CD4-positive, CD25-positive, alpha-beta regulatory T cell (primary cell): ENCODE measurements at regions not wholly inside any gene's neighbourhood (a gene's known extent, or its start where the extent isn't known, plus 50 kb on each side); places are given as distances from the start of the nearest gene placed in this dataset.
A peak's percentile ranks its signal among the peaks of the same experiment; 100 is the strongest.

Source experiments
- ATAC-seq, 2 donors: fragments of 150-1000 bp; cut with Tn5 transposase; one replicate each; pipeline ENCODE4 v1.10.0; 2021; ENCODE audit warnings: low read depth in 2 of 2, moderate number of reproducible peaks in 2 of 2, moderate library complexity in 1 of 2
- DNase-seq, 3 donors: peaks; one replicate each; pipeline versions ENCODE4 v3.0.0 to v3.0.0-alpha.2; 2012 to 2022; ENCODE audit warnings: mixed read lengths in 1 of 3
- H3K27ac ChIP-seq: one replicate; pipeline ENCODE4 v1.7.0; 2013; ENCODE audit warnings: mild to moderate bottlenecking, low read length; ENCODE audit not compliant: insufficient read depth, poor library complexity, severe bottlenecking
- H3K27me3 ChIP-seq: one replicate; pipeline ENCODE4 v1.7.0; 2013; ENCODE audit warnings: low read length; ENCODE audit not compliant: control insufficient read depth, insufficient read depth
- H3K36me3 ChIP-seq: one replicate; pipeline ENCODE4 v1.7.0; 2013; ENCODE audit warnings: mild to moderate bottlenecking, low read length, moderate library complexity; ENCODE audit not compliant: control insufficient read depth, insufficient read depth
- H3K4me1 ChIP-seq: 2 replicates; pipeline ENCODE4 v1.7.0; 2013; ENCODE audit warnings: mild to moderate bottlenecking, low read length; ENCODE audit not compliant: insufficient read depth, control insufficient read depth, poor library complexity, severe bottlenecking
- H3K4me3 ChIP-seq: one replicate; pipeline ENCODE4 v1.7.0; 2013; ENCODE audit warnings: low read depth, mild to moderate bottlenecking, low read length, moderate library complexity
- H3K9me3 ChIP-seq, 2 experiments: 1 replicate in 1 of 2; 2 replicates in 1 of 2; pipeline ENCODE4 v1.7.0; 2013; ENCODE audit warnings: low read length in 2 of 2, mild to moderate bottlenecking in 1 of 2, moderate library complexity in 1 of 2; ENCODE audit not compliant: control insufficient read depth in 2 of 2
- H3K27ac Mint-ChIP-seq, 3 donors: one replicate each; pipeline ENCODE4 v1.8.0; 2020 to 2022; ENCODE audit warnings: mild to moderate bottlenecking in 3 of 3, mixed read lengths in 3 of 3, moderate library complexity in 2 of 3
- H3K27me3 Mint-ChIP-seq: one replicate; pipeline ENCODE4 v1.8.0; 2022; ENCODE audit warnings: mild to moderate bottlenecking, mixed read lengths
- H3K36me3 Mint-ChIP-seq: one replicate; pipeline ENCODE4 v1.8.0; 2020; ENCODE audit warnings: mixed read lengths
- H3K4me1 Mint-ChIP-seq, 4 donors: one replicate each; pipeline ENCODE4 v1.8.0; 2020 to 2022; ENCODE audit warnings: mixed read lengths in 4 of 4, mild to moderate bottlenecking in 1 of 4
- H3K4me3 Mint-ChIP-seq, 4 donors: one replicate each; pipeline ENCODE4 v1.8.0; 2020 to 2022; ENCODE audit warnings: mild to moderate bottlenecking in 4 of 4, mixed read lengths in 4 of 4, moderate library complexity in 3 of 4
- H3K9me3 Mint-ChIP-seq, 7 donors: one replicate each; pipeline ENCODE4 v1.8.0; 2020 to 2022; ENCODE audit warnings: mixed read lengths in 7 of 7, mild to moderate bottlenecking in 3 of 7, moderate library complexity in 2 of 7

DNA sequence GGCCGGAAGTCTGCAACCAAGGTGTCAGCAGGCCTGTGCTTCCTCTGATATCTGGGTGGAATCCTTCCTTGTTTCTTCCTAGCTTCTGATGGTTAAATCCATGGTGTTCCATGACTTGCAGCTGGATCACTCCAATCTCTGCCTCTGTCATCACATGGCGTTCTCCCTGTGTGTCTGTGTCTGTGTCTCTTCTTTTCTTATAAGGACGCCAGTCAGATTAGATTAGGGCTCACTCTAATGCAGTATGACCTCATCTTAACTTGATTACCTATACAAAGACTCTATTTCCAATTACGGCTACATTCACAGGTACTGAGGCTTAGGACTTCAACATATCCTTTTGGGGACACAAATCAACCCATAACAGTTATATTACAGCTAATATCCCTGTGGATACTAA, 70.3 kb upstream of the FAM3C start:
- peaks cover 2% of the 10 kb centered on the region for H3K27me3 ChIP-seq
- Mint-ChIP-seq H3K9me3 (no peaks in the 10 kb centered on the region), H3K4me1 (no peaks in the 10 kb centered on the region), H3K36me3 (peaks cover 4% of the 10 kb centered on the region), H3K27ac (peak overlapping the region in 1 of 3 donors; percentile 60), H3K27me3 (peaks cover 8% of the 10 kb centered on the region), H3K4me3 (no peak overlapping the region)
- H3K9me3 ChIP-seq: no peaks in the 10 kb centered on the region
- H3K4me1 ChIP-seq: no peaks in the 10 kb centered on the region
- H3K36me3 ChIP-seq: no peaks in the 10 kb centered on the region
- DNase-seq (no peak), ATAC-seq (no peak)
- H3K27ac ChIP-seq: no peak overlapping the region
- H3K4me3 ChIP-seq: no peak overlapping the region

DNA sequence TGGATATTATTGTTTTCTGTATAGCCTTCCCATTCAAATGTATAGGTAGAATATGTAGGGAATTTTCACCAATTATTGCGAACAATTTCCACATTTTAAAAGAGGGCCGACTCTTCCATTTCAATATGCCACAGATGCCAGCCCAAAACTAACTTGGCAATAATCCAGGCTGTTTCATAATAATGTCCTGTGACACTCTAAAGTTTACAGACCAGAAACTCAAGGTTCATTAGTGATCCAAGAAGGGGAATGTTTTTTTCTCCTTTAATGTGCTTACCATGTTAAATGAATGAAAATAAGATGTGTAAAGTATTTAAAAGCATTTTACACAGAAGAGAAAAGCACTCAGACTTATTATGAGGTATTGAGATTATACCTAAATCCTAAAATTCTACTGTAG, 63.0 kb upstream of the FAM3C start:
- Histone ChIP-seq H3K27me3 (peaks cover 2% of the 10 kb centered on the region), H3K4me1 (no peaks in the 10 kb centered on the region), H3K36me3 (no peaks in the 10 kb centered on the region), H3K27ac (no peak overlapping the region), H3K9me3 (no peaks in the 10 kb centered on the region), H3K4me3 (no peak overlapping the region)
- no peak for ATAC-seq
- no peak overlapping the region for H3K27ac Mint-ChIP-seq
- no peaks in the 10 kb centered on the region for H3K36me3 Mint-ChIP-seq
- no peak for DNase-seq
- no peak overlapping the region for H3K4me3 Mint-ChIP-seq
- no peaks in the 10 kb centered on the region for H3K4me1 Mint-ChIP-seq
- no peaks in the 10 kb centered on the region for H3K9me3 Mint-ChIP-seq
- peaks cover 24% of the 10 kb centered on the region for H3K27me3 Mint-ChIP-seq

DNA sequence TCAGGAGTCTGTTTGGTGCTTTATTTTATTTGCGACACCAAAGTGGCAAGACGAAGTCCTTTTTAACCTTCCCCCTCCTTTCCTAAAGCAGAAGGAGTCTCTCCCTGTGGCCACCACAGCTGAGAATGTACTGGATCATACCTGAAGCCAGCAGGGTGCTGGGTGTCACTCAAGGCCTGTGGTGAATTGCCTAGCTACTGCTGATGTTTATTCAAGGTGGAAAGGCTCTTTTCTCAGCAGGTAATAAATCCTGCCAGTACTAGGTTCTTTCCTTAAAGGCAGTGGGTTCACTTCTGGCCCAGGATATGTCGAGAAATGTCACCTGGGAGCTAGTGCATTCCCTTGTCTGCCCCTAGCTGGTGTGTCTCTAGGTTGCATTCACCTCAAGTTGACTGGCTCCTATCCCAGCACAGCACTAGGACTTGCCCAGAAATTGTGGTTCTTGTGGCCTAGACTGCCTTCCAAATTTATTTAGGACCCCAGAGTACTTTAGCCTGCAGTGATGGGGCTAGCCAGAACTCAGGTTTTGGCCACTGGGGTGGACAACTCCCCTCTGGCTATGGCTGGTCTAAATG, 60.8 kb upstream of the FAM3C start:
- no peak for DNase-seq
- Mint-ChIP-seq H3K4me1 (no peaks in the 10 kb centered on the region), H3K27me3 (peaks cover 24% of the 10 kb centered on the region), H3K27ac (no peak overlapping the region), H3K4me3 (no peak overlapping the region), H3K9me3 (peaks cover 0 to 4% (median 0%) of the 10 kb centered on the region in 7 donors), H3K36me3 (no peaks in the 10 kb centered on the region)
- Histone ChIP-seq H3K9me3 (no peaks in the 10 kb centered on the region), H3K27ac (no peak overlapping the region), H3K27me3 (no peaks in the 10 kb centered on the region), H3K36me3 (no peaks in the 10 kb centered on the region), H3K4me1 (no peaks in the 10 kb centered on the region), H3K4me3 (no peak overlapping the region)
- ATAC-seq: no peak

DNA sequence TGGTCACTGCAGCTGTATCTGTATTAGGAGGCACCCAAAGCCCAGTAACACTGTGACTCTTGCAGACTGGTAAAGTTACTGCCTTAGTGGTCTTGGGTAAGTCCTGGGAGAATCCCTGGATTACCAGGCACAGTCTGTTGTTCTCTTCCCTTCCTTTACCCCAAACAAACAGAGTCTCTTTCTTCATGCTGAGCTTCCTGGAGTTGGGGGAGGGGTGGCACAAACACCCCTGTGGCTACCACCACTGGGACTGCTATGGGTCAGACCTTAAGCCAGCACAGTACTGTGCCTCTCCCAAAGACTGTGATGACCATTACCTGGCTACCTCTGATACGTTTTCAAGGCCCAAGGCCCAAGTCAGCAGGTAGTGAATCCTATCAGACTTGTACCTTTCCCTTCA, 59.9 kb upstream of the FAM3C start:
- no peak overlapping the region for H3K27ac Mint-ChIP-seq
- peaks cover 21% of the 10 kb centered on the region for H3K27me3 Mint-ChIP-seq
- H3K4me3 Mint-ChIP-seq: no peak overlapping the region
- ATAC-seq (no peak), DNase-seq (no peak)
- peaks cover 0 to 6% (median 0%) of the 10 kb centered on the region in 7 donors for H3K9me3 Mint-ChIP-seq
- no peaks in the 10 kb centered on the region for H3K36me3 Mint-ChIP-seq
- Histone ChIP-seq H3K27ac (no peak overlapping the region), H3K27me3 (no peaks in the 10 kb centered on the region), H3K9me3 (no peaks in the 10 kb centered on the region), H3K36me3 (no peaks in the 10 kb centered on the region), H3K4me3 (no peak overlapping the region), H3K4me1 (no peaks in the 10 kb centered on the region)
- no peaks in the 10 kb centered on the region for H3K4me1 Mint-ChIP-seq

DNA sequence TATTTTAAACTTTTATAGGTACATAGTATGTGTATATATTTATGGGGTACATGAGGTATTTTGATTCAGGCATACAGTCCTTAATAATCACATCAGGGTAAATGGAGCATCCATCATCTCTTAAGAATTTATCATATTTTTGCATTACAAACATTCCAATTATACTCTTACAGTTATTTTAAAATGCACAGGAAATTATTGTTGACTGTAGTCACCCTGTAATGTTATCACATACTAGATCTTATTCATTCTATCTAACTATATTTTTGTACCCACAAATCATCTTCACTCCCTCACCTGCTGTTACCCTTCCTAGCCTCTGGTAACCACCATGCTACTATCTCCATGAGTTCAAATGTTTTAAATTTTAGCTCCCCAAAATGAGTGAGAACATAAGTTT, 56.3 kb upstream of the FAM3C start:
- H3K9me3 Mint-ChIP-seq: peaks cover 0 to 6% (median 0%) of the 10 kb centered on the region in 7 donors
- no peaks in the 10 kb centered on the region for H3K4me1 ChIP-seq
- no peaks in the 10 kb centered on the region for H3K36me3 Mint-ChIP-seq
- H3K27ac ChIP-seq: no peak overlapping the region
- no peaks in the 10 kb centered on the region for H3K36me3 ChIP-seq
- H3K4me3 ChIP-seq: no peak overlapping the region
- no peak for DNase-seq
- no peaks in the 10 kb centered on the region for H3K9me3 ChIP-seq
- H3K27me3 ChIP-seq: no peaks in the 10 kb centered on the region
- no peak overlapping the region for H3K4me3 Mint-ChIP-seq
- ATAC-seq: no peak
- peaks cover 14% of the 10 kb centered on the region for H3K27me3 Mint-ChIP-seq
- peaks cover 0 to 3% (median 0%) of the 10 kb centered on the region in 4 donors for H3K4me1 Mint-ChIP-seq
- no peak overlapping the region for H3K27ac Mint-ChIP-seq

DNA sequence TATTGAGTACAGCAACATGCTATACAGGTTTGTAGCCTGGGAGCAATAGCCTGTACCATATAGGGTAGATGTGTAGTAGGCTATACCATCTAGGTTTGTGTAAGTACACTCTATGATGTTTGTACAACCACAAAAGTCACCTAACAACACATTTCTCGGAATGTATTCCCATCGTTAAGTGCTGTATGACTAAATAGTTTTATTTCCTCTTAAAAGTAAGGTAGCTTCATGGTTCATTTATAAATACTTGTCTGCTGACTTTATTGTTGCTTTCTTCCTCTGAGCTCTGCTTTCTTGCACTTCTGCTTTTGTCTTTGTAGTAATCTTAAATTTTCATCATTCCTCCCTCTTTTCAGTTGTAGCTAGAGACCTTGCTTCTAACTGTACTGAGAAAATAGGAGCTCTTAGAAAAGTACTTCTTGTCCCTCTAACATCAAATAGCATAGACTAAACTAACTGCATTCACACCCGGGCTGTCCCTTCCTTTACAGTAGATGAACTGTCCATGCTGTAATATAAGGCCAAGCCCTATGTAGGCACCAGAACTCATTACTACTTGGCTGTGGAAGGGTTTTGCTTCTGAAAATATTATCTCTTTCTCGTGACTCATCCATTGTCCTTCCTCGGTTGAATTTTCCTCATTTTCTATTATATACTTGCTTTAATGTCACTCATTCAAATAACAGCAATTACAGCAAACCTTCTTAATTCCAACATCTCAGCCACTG, 55.4 kb upstream of the FAM3C start:
- no peaks in the 10 kb centered on the region for H3K36me3 Mint-ChIP-seq
- H3K4me1 Mint-ChIP-seq: peaks cover 0 to 5% (median 0%) of the 10 kb centered on the region in 4 donors
- DNase-seq: no peak
- H3K36me3 ChIP-seq: no peaks in the 10 kb centered on the region
- H3K9me3 ChIP-seq: no peaks in the 10 kb centered on the region
- H3K9me3 Mint-ChIP-seq: peaks cover 0 to 6% (median 0%) of the 10 kb centered on the region in 7 donors
- no peaks in the 10 kb centered on the region for H3K27me3 ChIP-seq
- H3K27ac ChIP-seq: no peak overlapping the region
- no peak overlapping the region for H3K4me3 ChIP-seq
- H3K4me1 ChIP-seq: no peaks in the 10 kb centered on the region
- no peak overlapping the region for H3K27ac Mint-ChIP-seq
- H3K27me3 Mint-ChIP-seq: peaks cover 14% of the 10 kb centered on the region
- H3K4me3 Mint-ChIP-seq: no peak overlapping the region
- no peak for ATAC-seq

DNA sequence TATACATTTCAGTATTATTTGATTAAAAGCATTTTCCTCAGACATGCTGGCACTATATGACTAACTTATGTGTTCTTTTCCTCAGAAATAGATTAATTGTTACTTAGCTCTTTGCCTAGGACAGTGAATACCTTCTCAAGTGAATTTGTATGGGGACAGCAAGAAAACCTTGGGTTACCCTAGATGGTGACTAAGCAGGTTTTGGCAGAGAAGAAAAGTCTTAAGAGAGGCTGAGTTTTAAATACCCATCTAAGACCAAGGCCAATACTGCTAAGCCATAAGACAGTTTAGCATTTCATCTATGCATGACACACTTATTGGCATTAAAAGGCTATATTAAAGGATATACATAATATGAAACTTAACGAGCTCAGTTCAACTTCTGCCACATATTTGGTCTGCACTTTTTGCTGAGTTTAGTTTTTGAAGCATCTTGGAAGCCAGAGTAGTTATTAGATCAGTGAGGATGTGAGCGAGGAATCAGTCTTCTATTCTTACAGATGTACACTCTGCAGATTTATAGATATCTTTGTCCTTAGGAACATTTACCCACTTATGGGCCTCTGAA, 54.6 kb upstream of the FAM3C start:
- no peaks in the 10 kb centered on the region for H3K36me3 ChIP-seq
- H3K4me3 ChIP-seq: no peak overlapping the region
- Mint-ChIP-seq H3K36me3 (no peaks in the 10 kb centered on the region), H3K4me1 (peaks cover 0 to 5% (median 0%) of the 10 kb centered on the region in 4 donors), H3K9me3 (peaks cover 0 to 6% (median 0%) of the 10 kb centered on the region in 7 donors), H3K4me3 (no peak overlapping the region), H3K27me3 (peaks cover 14% of the 10 kb centered on the region), H3K27ac (no peak overlapping the region)
- ATAC-seq: no peak
- H3K9me3 ChIP-seq: no peaks in the 10 kb centered on the region
- DNase-seq: no peak
- H3K4me1 ChIP-seq: no peaks in the 10 kb centered on the region
- H3K27ac ChIP-seq: no peak overlapping the region
- H3K27me3 ChIP-seq: no peaks in the 10 kb centered on the region
